SK-N-SH treated with all-trans-retinoic acid at 6 μM for 48 hours (cell line): ENCODE measurements at regions not wholly inside any gene's neighbourhood (a gene's known extent, or its start where the extent isn't known, plus 50 kb on each side); places are given as distances from the start of the nearest gene placed in this dataset.
A peak's percentile ranks its signal among the peaks of the same experiment; 100 is the strongest.

Source experiments
- ATAC-seq: fragments of 200-7000 bp; cut with Tn5 transposase; 3 replicates; pipeline ENCODE4 v1.9.1; 2020; ENCODE audit warnings: mild to moderate bottlenecking, moderate library complexity
- ARNTL ChIP-seq: fragments of 450-650 bp; formaldehyde crosslinking; IDR thresholded peaks from 2 replicates; pipeline ENCODE4 v1.5.0; 2020; ENCODE audit warnings: low read depth, mild to moderate bottlenecking, moderate library complexity, borderline replicate concordance
- BACH2 ChIP-seq: fragments of 250-450 bp; sonication (Bioruptor Pico); IDR thresholded peaks from 2 replicates; pipeline ENCODE4 v1.9.0; 2021; ENCODE audit warnings: mild to moderate bottlenecking, borderline replicate concordance
- CREB5 ChIP-seq: fragments of 250-450 bp; sonication (Bioruptor Pico); IDR thresholded peaks from 2 replicates; pipeline ENCODE4 v1.5.1; 2020; ENCODE audit warnings: low read depth, mild to moderate bottlenecking, moderate library complexity
- ESRRG ChIP-seq: fragments of 250-450 bp; sonication (Bioruptor Pico); IDR thresholded peaks from 2 replicates; pipeline ENCODE4 v1.6.1; 2021; ENCODE audit warnings: mild to moderate bottlenecking
- ISL1 ChIP-seq: fragments of 250-450 bp; sonication (Bioruptor Pico); IDR thresholded peaks from 2 replicates; pipeline ENCODE4 v2.1.2; 2022; ENCODE audit warnings: mild to moderate bottlenecking, moderate library complexity
- OSR1 ChIP-seq: fragments of 250-450 bp; sonication (Bioruptor Pico); IDR thresholded peaks from 2 replicates; pipeline ENCODE4 v1.8.0; 2022; ENCODE audit warnings: moderate library complexity, mild to moderate bottlenecking, inconsistent platforms
- PATZ1 ChIP-seq: fragments of 250-450 bp; sonication (Bioruptor Pico); IDR thresholded peaks from 2 replicates; pipeline ENCODE4 v1.8.0; 2020; ENCODE audit warnings: mild to moderate bottlenecking, moderate library complexity, borderline replicate concordance
- POU6F1 ChIP-seq: fragments of 250-450 bp; sonication (Bioruptor Pico); IDR thresholded peaks from 2 replicates; pipeline ENCODE4 v1.8.0; 2021; ENCODE audit warnings: low read depth, mild to moderate bottlenecking, moderate library complexity, borderline replicate concordance
- PPARA ChIP-seq: fragments of 250-450 bp; sonication (Bioruptor Pico); IDR thresholded peaks from 2 replicates; pipeline ENCODE4 v1.5.0; 2020; ENCODE audit warnings: mild to moderate bottlenecking, borderline replicate concordance
- RARB ChIP-seq: fragments of 250-450 bp; sonication (Bioruptor Pico); IDR thresholded peaks from 2 replicates; pipeline ENCODE4 v1.8.0; 2021; ENCODE audit warnings: mild to moderate bottlenecking, moderate library complexity
- SNAI2 ChIP-seq: fragments of 250-450 bp; sonication (Bioruptor Pico); IDR thresholded peaks from 2 replicates; pipeline ENCODE4 v1.5.0; 2020; ENCODE audit warnings: mild to moderate bottlenecking, moderate library complexity
- TCF4 ChIP-seq: fragments of 250-450 bp; sonication (Bioruptor Pico); IDR thresholded peaks from 2 replicates; pipeline ENCODE4 v1.8.0; 2021; ENCODE audit warnings: mild to moderate bottlenecking, moderate library complexity, borderline replicate concordance
- TOX ChIP-seq: fragments of 250-450 bp; sonication (Bioruptor Pico); IDR thresholded peaks from 2 replicates; pipeline ENCODE4 v1.8.0; 2021; ENCODE audit warnings: mild to moderate bottlenecking, moderate library complexity, borderline replicate concordance
- ZC3H10 ChIP-seq: fragments of 250-450 bp; sonication (Bioruptor Pico); IDR thresholded peaks from 2 replicates; pipeline ENCODE4 v1.5.1; 2021; ENCODE audit warnings: mild to moderate bottlenecking, moderate library complexity
- ZFP3 ChIP-seq: fragments of 250-450 bp; sonication (Bioruptor Pico); IDR thresholded peaks from 2 replicates; pipeline ENCODE4 v1.5.0; 2020; ENCODE audit warnings: mild to moderate bottlenecking, moderate library complexity
- ZNF565 ChIP-seq: fragments of 450-650 bp; formaldehyde crosslinking; conservative IDR thresholded peaks from 2 replicates; pipeline ENCODE4 v1.5.0; 2020; ENCODE audit warnings: low read depth, mild to moderate bottlenecking, moderate library complexity
- ZNF70 ChIP-seq: fragments of 450-650 bp; formaldehyde crosslinking; IDR thresholded peaks from 2 replicates; pipeline ENCODE4 v1.5.0; 2020; ENCODE audit warnings: mild to moderate bottlenecking, moderate library complexity
- ZNF8 ChIP-seq: fragments of 450-650 bp; formaldehyde crosslinking; IDR thresholded peaks from 2 replicates; pipeline ENCODE4 v1.5.0; 2020; ENCODE audit warnings: mild to moderate bottlenecking, moderate library complexity

- TF ChIP-seq CREB5 (CRISPR knock-in tag) (no peak), PPARA (CRISPR knock-in tag) (no peak), TOX (CRISPR knock-in tag) (no peak), POU6F1 (CRISPR knock-in tag) (no peak), OSR1 (no peak)
Measured at GRCh38 chr4:174397366-174398155, 113.8 kb downstream of the CEP44 start (continued).

- TF ChIP-seq PATZ1 (CRISPR knock-in tag) (no peak), ISL1 (no peak), POU6F1 (CRISPR knock-in tag) (no peak), BACH2 (CRISPR knock-in tag) (no peak), OSR1 (no peak), ZFP3 (CRISPR knock-in tag) (no peak), CREB5 (CRISPR knock-in tag) (no peak), ZC3H10 (CRISPR knock-in tag) (no peak), ZNF8 (CRISPR knock-in tag) (no peak), ESRRG (CRISPR knock-in tag) (no peak)
Measured at GRCh38 chr4:174396599-174397110, 112.9 kb downstream of the CEP44 start.

GRCh38 chr4:174394915-174395314 lies 111.2 kb downstream of the CEP44 start:
- ATAC-seq, result no peak
- TF ChIP-seq SNAI2 (CRISPR knock-in tag), result no peak
- TF ChIP-seq OSR1, result no peak
- TF ChIP-seq ZNF565, result no peak
- peak; percentile 92 for TF ChIP-seq ISL1
- no peak for TF ChIP-seq RARB (CRISPR knock-in tag)
- peak; percentile 56; the same call in 1 of the 2 replicates for TF ChIP-seq CREB5 (CRISPR knock-in tag)
- no peak for TF ChIP-seq BACH2 (CRISPR knock-in tag)
- TF ChIP-seq ESRRG (CRISPR knock-in tag), result no peak
- TF ChIP-seq ZNF70 (CRISPR knock-in tag), result no peak
- TF ChIP-seq ZFP3 (CRISPR knock-in tag), result no peak
- peak; percentile 57; the same call in 1 of the 2 replicates for TF ChIP-seq PATZ1 (CRISPR knock-in tag)
- no peak for TF ChIP-seq PPARA (CRISPR knock-in tag)
- no peak for TF ChIP-seq TOX (CRISPR knock-in tag)
- TF ChIP-seq ARNTL (CRISPR knock-in tag), result no peak
- peak; percentile 47; the same call in 1 of the 2 replicates for TF ChIP-seq TCF4 (CRISPR knock-in tag)

More at GRCh38 chr4:174396599-174397110, 112.9 kb downstream of the CEP44 start:
- no peak for ATAC-seq
